HEK293T (cell line): ENCODE measurements at regions not wholly inside any gene's neighbourhood (a gene's known extent, or its start where the extent isn't known, plus 50 kb on each side); places are given as distances from the start of the nearest gene placed in this dataset.

ENCODE experiments used
- BHLHE40 ChIP-seq: fragments of 450-650 bp; IDR thresholded peaks from 2 replicates; pipeline ENCODE4 v1.6.1; 2016; ENCODE audit warnings: mild to moderate bottlenecking, moderate library complexity, borderline replicate concordance
- ELF4 ChIP-seq: fragments of 450-650 bp; IDR thresholded peaks from 2 replicates; pipeline ENCODE4 v1.6.1; 2017; ENCODE audit warnings: antibody characterized with exemption
- FOXA1 ChIP-seq: fragments of 450-650 bp; IDR thresholded peaks from 2 replicates; pipeline ENCODE4 v1.6.1; 2016; ENCODE audit warnings: mild to moderate bottlenecking
- FOXM1 ChIP-seq: fragments of 450-650 bp; IDR thresholded peaks from 2 replicates; pipeline ENCODE4 v1.6.1; 2017; ENCODE audit warnings: mild to moderate bottlenecking, borderline replicate concordance
- LEF1 ChIP-seq: fragments of 450-650 bp; IDR thresholded peaks from 2 replicates; pipeline ENCODE4 v1.6.1; 2017; ENCODE audit warnings: mild to moderate bottlenecking, borderline replicate concordance
- NFRKB ChIP-seq: fragments of 450-650 bp; IDR thresholded peaks from 2 replicates; pipeline ENCODE4 v1.6.1; 2016; ENCODE audit warnings: mild to moderate bottlenecking, moderate library complexity
- PKNOX1 ChIP-seq: fragments of 450-650 bp; IDR thresholded peaks from 2 replicates; pipeline ENCODE4 v1.6.1; 2016
- SP1 ChIP-seq: fragments of 450-650 bp; IDR thresholded peaks from 2 replicates; pipeline ENCODE4 v1.6.1; 2017
- SUZ12 ChIP-seq: fragments of 450-650 bp; IDR thresholded peaks from 2 replicates; pipeline ENCODE4 v1.6.1; 2016; ENCODE audit warnings: mild to moderate bottlenecking
- TARDBP ChIP-seq: fragments of 450-650 bp; IDR thresholded peaks from 2 replicates; pipeline ENCODE4 v1.6.1; 2016

- TF ChIP-seq SUZ12 (no peak), PKNOX1 (no peak), ELF4 (no peak), SP1 (no peak), BHLHE40 (no peak), TARDBP (no peak), FOXM1 (no peak), LEF1 (no peak), NFRKB (no peak), FOXA1 (no peak)
Observed at GRCh38 chr12:82290415-82290814, 67.8 kb downstream of the CCDC59 start.
